NB4 (cell line): ENCODE measurements at regions not wholly inside any gene's neighbourhood (a gene's known extent, or its start where the extent isn't known, plus 50 kb on each side); places are given as distances from the start of the nearest gene placed in this dataset.
A peak's percentile ranks its signal among the peaks of the same experiment; 100 is the strongest.

ENCODE experiments used
- DNase-seq: peaks from one replicate; pipeline ENCODE4 v3.0.0; 2010; ENCODE audit warnings: low read depth
- H3K4me3 ChIP-seq: one replicate; pipeline ENCODE4 v1.5.1; 2011; ENCODE audit warnings: mild to moderate bottlenecking, low read depth, low read length, moderate library complexity
- MYC ChIP-seq: IDR thresholded peaks from 2 replicates; pipeline ENCODE4 v1.6.1; 2011; ENCODE audit warnings: low read depth, low read length
- POLR2A ChIP-seq: IDR thresholded peaks from 2 replicates; pipeline ENCODE4 v1.6.1; 2011; ENCODE audit warnings: mild to moderate bottlenecking; ENCODE audit not compliant: insufficient read length; ENCODE audit errors: extremely low read depth
- TF ChIP-seq, protein P1 (sequence below): IDR thresholded peaks from one replicate; pipeline ENCODE4 v1.5.1; 2012; ENCODE audit warnings: low read depth, low read length
- TF ChIP-seq, protein P2 (sequence below): IDR thresholded peaks from 2 replicates; pipeline ENCODE4 v1.6.1; 2011; ENCODE audit warnings: low read depth, low read length

DNA sequence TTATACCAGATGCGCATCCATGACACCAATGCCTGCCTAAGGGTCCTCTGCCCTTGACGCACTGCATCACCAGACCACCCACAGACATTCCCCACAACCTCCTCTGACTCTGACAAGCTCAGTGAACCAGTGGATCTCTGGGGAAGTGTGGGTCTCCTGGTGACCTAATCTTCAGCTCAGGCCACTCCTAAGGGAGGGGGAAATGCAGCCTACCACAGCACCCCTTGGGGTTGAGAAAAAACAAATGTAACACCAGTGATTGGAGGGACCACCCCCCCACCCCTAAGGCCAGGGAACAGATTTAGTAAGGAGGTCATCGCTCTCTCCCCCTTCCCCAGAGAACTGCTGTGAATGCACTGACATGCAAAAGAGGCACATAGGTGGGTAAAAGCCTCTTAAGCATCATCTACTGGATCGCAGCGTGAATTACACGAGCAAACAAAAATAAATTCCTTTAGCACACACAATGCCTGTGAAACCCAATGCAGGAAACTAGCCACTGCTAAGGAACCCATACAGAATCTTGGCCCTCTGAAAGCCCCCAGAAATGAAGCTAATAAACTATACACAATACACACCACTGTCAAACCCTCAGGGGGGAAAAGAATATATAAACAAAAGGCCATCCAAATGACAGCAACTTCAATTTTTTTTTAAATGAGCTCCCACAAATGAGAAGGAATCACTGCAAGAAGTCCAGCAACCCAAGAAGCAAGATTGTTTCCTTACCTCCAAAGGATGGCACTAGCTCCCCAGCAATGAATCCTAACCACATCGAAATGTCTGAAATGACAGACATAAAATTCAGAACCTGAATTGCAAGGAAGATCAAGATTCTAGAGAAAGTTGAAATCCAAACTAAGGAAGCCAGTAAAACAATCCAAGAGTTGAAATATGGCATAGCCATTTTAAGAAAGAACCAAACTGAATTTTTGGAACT, 513.7 kb upstream of the PTGER4 start:
- TF ChIP-seq MYC (no peak), POLR2A (no peak)
- TF ChIP-seq, protein P1, sequence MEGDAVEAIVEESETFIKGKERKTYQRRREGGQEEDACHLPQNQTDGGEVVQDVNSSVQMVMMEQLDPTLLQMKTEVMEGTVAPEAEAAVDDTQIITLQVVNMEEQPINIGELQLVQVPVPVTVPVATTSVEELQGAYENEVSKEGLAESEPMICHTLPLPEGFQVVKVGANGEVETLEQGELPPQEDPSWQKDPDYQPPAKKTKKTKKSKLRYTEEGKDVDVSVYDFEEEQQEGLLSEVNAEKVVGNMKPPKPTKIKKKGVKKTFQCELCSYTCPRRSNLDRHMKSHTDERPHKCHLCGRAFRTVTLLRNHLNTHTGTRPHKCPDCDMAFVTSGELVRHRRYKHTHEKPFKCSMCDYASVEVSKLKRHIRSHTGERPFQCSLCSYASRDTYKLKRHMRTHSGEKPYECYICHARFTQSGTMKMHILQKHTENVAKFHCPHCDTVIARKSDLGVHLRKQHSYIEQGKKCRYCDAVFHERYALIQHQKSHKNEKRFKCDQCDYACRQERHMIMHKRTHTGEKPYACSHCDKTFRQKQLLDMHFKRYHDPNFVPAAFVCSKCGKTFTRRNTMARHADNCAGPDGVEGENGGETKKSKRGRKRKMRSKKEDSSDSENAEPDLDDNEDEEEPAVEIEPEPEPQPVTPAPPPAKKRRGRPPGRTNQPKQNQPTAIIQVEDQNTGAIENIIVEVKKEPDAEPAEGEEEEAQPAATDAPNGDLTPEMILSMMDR: no peak
- TF ChIP-seq, protein P2, sequence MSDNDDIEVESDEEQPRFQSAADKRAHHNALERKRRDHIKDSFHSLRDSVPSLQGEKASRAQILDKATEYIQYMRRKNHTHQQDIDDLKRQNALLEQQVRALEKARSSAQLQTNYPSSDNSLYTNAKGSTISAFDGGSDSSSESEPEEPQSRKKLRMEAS: no peak
- no peak overlapping the region for H3K4me3 ChIP-seq
- DNase-seq: peak; percentile 31

DNA sequence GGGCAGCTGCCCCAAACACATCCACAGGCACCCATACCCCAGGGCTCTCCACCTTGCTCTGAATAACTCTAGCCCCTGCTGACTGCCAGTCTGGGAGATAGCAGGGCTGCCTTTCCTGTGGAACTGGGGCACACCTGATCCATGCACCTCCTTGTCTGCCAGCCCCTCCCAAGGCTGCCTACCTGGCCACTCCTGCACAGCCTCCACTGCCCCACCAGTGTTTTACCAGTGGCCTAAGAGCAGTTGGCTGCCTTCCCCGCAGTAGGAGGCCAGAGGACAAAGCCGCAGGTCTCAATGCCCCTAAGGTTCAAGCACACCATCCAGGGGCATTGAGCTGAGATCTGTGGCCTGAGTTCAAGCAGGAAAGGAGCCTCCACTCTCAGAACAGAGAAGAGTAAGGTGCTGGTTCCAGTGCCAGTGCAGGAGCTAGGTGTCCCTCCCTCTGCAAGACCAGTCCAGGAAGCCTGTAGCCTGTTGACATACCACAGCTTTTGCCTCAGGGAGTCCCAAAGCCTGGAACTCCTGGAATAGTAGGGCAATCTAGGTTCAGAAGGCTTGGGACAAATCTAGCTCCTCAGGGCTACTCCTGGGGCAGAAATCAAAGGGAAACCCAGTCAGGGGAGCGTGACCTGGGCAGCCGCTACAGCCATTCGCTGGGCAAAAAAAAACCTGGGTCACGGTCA, 514.5 kb upstream of the PTGER4 start:
- TF ChIP-seq, protein P2: no peak
- TF ChIP-seq, protein P1: no peak
- TF ChIP-seq POLR2A (no peak), MYC (no peak)
- no peak for DNase-seq
- H3K4me3 ChIP-seq: no peak overlapping the region

DNA sequence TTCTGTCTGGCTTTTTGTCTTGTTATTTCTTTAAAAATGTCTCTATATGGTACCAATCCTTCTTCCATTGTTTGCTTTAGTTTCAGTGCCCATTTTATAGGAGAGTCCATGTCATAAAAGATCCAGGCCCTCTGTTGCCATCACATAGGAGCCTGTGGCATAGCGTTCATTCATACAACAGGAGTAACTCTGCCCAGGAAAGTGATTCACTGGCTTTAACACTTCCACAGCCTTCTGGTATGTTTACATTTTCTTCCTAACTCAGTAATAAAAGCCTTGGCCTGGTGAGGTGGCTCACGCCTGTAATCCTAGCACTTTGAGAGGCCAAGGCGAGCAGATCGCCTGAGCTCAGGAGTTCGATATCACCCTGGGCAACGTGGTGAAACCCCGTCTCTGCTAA, 519.3 kb upstream of the PTGER4 start:
- H3K4me3 ChIP-seq: no peak overlapping the region
- no peak for TF ChIP-seq MYC
- TF ChIP-seq, protein P2: no peak
- TF ChIP-seq, protein P1: no peak
- no peak for TF ChIP-seq POLR2A
- DNase-seq: no peak

DNA sequence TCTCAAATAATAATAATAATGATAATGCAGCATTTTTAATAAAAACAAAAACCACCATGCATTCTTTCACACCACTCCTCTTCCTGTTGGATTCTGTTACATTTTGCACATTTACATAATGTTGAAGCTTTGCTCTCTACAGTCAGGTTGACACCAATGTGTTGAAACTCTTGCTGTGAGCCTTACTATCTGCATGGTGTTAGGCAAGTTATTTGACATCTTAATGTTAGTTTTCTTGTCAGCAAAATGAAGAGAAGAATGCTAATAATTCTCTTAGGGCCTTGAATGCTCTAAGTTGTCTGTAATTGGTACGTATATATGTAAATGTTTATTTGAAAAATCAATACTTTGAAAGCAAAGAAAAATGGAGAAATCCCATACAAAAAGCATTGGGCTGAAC, 525.5 kb upstream of the PTGER4 start:
- TF ChIP-seq, protein P1: no peak
- DNase-seq: no peak
- H3K4me3 ChIP-seq: no peak overlapping the region

DNA sequence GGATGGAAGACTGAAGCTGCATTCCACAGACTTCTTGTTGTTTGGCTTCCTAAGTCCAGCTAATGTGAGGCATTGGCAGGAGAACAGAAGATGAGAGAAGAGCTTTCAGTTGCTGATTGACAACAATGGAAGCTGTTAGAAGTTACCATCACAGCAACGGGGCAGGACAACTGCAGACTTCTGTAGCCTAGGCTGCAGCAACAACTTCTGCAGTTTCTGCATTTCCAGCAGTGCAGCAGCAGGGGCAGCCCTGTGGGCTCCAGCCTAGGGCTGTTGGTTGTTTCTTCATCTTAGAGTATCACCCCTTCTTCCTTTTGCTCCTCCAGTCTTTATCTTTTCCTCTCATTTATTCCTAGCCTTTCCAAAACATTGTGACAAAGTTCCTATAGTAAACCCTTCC, 528.8 kb upstream of the PTGER4 start:
- H3K4me3 ChIP-seq: no peak overlapping the region
- DNase-seq: no peak

DNA sequence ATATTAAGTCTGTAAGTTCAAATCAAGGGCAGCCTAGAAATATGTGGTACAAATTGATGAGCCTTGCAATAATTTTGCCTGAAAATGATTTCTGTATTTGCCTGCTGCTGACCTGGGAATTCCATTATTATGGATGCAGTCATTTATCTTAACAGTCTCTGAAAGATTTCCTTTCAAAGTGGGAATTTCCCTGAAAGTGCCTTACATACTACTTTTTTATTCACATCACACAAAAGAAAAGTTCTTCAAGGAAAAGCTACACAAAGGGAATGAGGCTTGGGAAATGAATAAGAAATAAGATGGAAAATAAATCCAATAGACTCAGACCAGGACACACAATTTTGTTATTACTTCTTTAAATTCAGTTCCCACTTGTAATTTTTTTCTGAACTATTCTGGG, 537.8 kb upstream of the PTGER4 start:
- H3K4me3 ChIP-seq: no peak overlapping the region
- DNase-seq: no peak
- TF ChIP-seq MYC (no peak), POLR2A (no peak)
- TF ChIP-seq, protein P2: no peak
- TF ChIP-seq, protein P1: no peak

More for the DNA sequence above, 528.8 kb upstream of the PTGER4 start:
- no peak for TF ChIP-seq MYC
